ENCODE measurements at regions not wholly inside any gene's neighbourhood (a gene's known extent, or its start where the extent isn't known, plus 50 kb on each side); places are given as distances from the start of the nearest gene placed in this dataset.

DNA sequence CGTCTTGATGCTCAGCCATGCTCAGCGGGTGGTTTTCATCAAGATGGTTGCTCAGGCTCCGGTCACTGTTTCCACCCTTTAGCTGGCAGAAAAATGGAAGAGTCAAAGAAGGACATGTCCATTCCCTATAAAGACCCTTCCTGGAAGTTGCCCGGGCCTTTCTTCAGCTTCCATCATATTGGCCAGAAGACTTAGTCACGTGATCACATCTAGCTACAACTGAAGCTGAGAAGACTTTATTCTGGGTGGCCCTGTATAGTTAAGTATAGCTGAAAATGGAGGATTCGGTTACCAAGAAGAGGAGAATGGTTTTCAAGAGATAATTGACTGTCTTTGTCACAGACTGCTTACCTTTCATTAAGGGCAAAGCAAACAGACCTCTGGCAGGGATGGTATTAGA is 296.7 kb upstream of the CASK start:
- no peak for TF ChIP-seq CTCF (IDR thresholded peaks at IDR 0.05)
- no peak for TF ChIP-seq TCF7L2 (IDR thresholded peaks at IDR 0.05; ENCODE audit: low read depth, low read length)
- TF ChIP-seq REST (IDR thresholded peaks at IDR 0.05; ENCODE audit: insufficient read depth in 1 of 2, low read depth in 2 of 2, low read length in 1 of 2), result no peak
- no peak for TF ChIP-seq SIN3A (IDR thresholded peaks at IDR 0.05; ENCODE audit: borderline replicate concordance, insufficient read depth, low read depth, low read length)
- no peak for TF ChIP-seq POLR2AphosphoS5 (IDR thresholded peaks at IDR 0.05; ENCODE audit: low read depth, low read length)

Measured in Panc1 (cell line).